Right lobe of liver (tissue), 4 donors: ENCODE measurements at regions not wholly inside any gene's neighbourhood (a gene's known extent, or its start where the extent isn't known, plus 50 kb on each side); places are given as distances from the start of the nearest gene placed in this dataset.

Source experiments
- CTCF ChIP-seq, 4 donors: fragments of 200-600 bp in 3 of 4; fragments of 450-650 bp in 1 of 4; IDR thresholded peaks; one replicate each; pipeline versions ENCODE4 v1.5.1 to v1.8.0; 2016 to 2022; ENCODE audit warnings: antibody characterized with exemption in 4 of 4, mild to moderate bottlenecking in 2 of 4
- POLR2A ChIP-seq: fragments of 450-650 bp; IDR thresholded peaks from one replicate; pipeline ENCODE4 v1.6.1; 2017; ENCODE audit warnings: antibody characterized with exemption, mild to moderate bottlenecking
- donor health status: DM: no; HTN: no; CAD: no.
- donor health status: DM: no; HTN: no; CAD: no.
- donor health status: DM: no; HTN: yes; CAD: no.

- TF ChIP-seq CTCF (IDR thresholded peaks at IDR 0.05) (no peak), POLR2A (no peak)
Measured at GRCh38 chr2:18309188-18309587, 251.3 kb downstream of the RDH14 start.
